H9 (cell line): ENCODE measurements at regions not wholly inside any gene's neighbourhood (a gene's known extent, or its start where the extent isn't known, plus 50 kb on each side); places are given as distances from the start of the nearest gene placed in this dataset.

Experiments used
- DNase-seq: peaks from one replicate; pipeline ENCODE4 v3.0.0-alpha.2; 2017
- H2AFZ ChIP-seq: one replicate; pipeline ENCODE4 v1.6.1; 2013; ENCODE audit warnings: mild to moderate bottlenecking, low read length, control low read depth, moderate library complexity
- H2AK5ac ChIP-seq: 2 replicates; pipeline ENCODE4 v1.6.1; 2013; ENCODE audit warnings: low read length, control low read depth, mixed read lengths; ENCODE audit not compliant: insufficient read length
- H2BK120ac ChIP-seq: one replicate; pipeline ENCODE4 v1.6.1; 2013; ENCODE audit warnings: low read depth, mild to moderate bottlenecking, low read length, control low read depth, inconsistent platforms; ENCODE audit not compliant: poor library complexity, severe bottlenecking
- H2BK12ac ChIP-seq: 2 replicates; pipeline ENCODE4 v1.6.1; 2013; ENCODE audit warnings: low read length, control low read depth, mixed read lengths, low read depth; ENCODE audit not compliant: insufficient read length
- H2BK15ac ChIP-seq: 2 replicates; pipeline ENCODE4 v1.6.1; 2013; ENCODE audit warnings: low read depth, low read length, control low read depth
- H2BK20ac ChIP-seq: one replicate; pipeline ENCODE4 v1.6.1; 2013; ENCODE audit warnings: low read depth, mild to moderate bottlenecking, low read length, control low read depth, inconsistent platforms; ENCODE audit not compliant: poor library complexity, severe bottlenecking
- H2BK5ac ChIP-seq: 2 replicates; pipeline ENCODE4 v1.6.1; 2013; ENCODE audit warnings: low read length, control low read depth, mixed read lengths; ENCODE audit not compliant: insufficient read length
- H3K14ac ChIP-seq: 2 replicates; pipeline ENCODE4 v1.6.1; 2013; ENCODE audit warnings: low read length, control low read depth; ENCODE audit not compliant: insufficient read depth
- H3K18ac ChIP-seq: 2 replicates; pipeline ENCODE4 v1.6.1; 2013; ENCODE audit warnings: low read depth, mild to moderate bottlenecking, mixed read lengths, low read length, control low read depth; ENCODE audit not compliant: insufficient read length
- H3K23ac ChIP-seq: 2 replicates; pipeline ENCODE4 v1.6.1; 2013; ENCODE audit warnings: low read length, control low read depth, mixed read lengths, low read depth; ENCODE audit not compliant: insufficient read length
- H3K23me2 ChIP-seq: 2 replicates; pipeline ENCODE4 v1.6.1; 2013; ENCODE audit warnings: low read depth, mild to moderate bottlenecking, mixed read lengths, low read length, control low read depth; ENCODE audit not compliant: insufficient read length, poor library complexity, severe bottlenecking
- H3K27ac ChIP-seq: 2 replicates; pipeline ENCODE4 v1.5.1; 2013; ENCODE audit warnings: low read length, control low read depth, mixed read lengths, low read depth; ENCODE audit not compliant: insufficient read length
- H3K27me3 ChIP-seq: 2 replicates; pipeline ENCODE4 v1.6.1; 2013; ENCODE audit warnings: low read length, control low read depth, inconsistent platforms; ENCODE audit not compliant: insufficient read depth
- H3K4ac ChIP-seq: 2 replicates; pipeline ENCODE4 v1.6.1; 2013; ENCODE audit warnings: low read depth, mild to moderate bottlenecking, control low read depth, inconsistent platforms, low read length, moderate library complexity
- H3K4me1 ChIP-seq: 2 replicates; pipeline ENCODE4 v1.6.1; 2013; ENCODE audit warnings: low read length, control low read depth, inconsistent platforms; ENCODE audit not compliant: insufficient read depth
- H3K4me2 ChIP-seq: 2 replicates; pipeline ENCODE4 v1.6.1; 2013; ENCODE audit warnings: low read length, control low read depth, mixed read lengths; ENCODE audit not compliant: insufficient read length, insufficient read depth
- H3K56ac ChIP-seq: 2 replicates; pipeline ENCODE4 v1.6.1; 2013; ENCODE audit warnings: low read depth, mild to moderate bottlenecking, mixed read lengths, low read length, control low read depth; ENCODE audit not compliant: insufficient read length
- H3K79me1 ChIP-seq: 2 replicates; pipeline ENCODE4 v1.6.1; 2013; ENCODE audit warnings: low read depth, mild to moderate bottlenecking, moderate library complexity, low read length, control low read depth, inconsistent platforms; ENCODE audit not compliant: insufficient read depth, poor library complexity, severe bottlenecking
- H3K79me2 ChIP-seq: 2 replicates; pipeline ENCODE4 v1.6.1; 2013; ENCODE audit warnings: low read length, control low read depth, inconsistent platforms; ENCODE audit not compliant: insufficient read depth
- H3K9ac ChIP-seq: 2 replicates; pipeline ENCODE4 v1.6.1; 2013; ENCODE audit warnings: low read length, control low read depth, mixed read lengths; ENCODE audit not compliant: insufficient read length; ENCODE audit errors: extremely low read depth
- H3K9me3 ChIP-seq: one replicate; pipeline ENCODE4 v1.6.1; 2013; ENCODE audit warnings: low read depth, low read length, inconsistent platforms; ENCODE audit not compliant: control insufficient read depth
- H3T11ph ChIP-seq: one replicate; pipeline ENCODE4 v1.6.1; 2013; ENCODE audit warnings: mild to moderate bottlenecking, low read length, control low read depth, inconsistent platforms
- H4K20me1 ChIP-seq: one replicate; pipeline ENCODE4 v1.6.1; 2013; ENCODE audit not compliant: control insufficient read depth, insufficient read length, insufficient read depth
- H4K5ac ChIP-seq: 2 replicates; pipeline ENCODE4 v1.6.1; 2013; ENCODE audit warnings: low read depth, mild to moderate bottlenecking, mixed read lengths, low read length, control low read depth; ENCODE audit not compliant: insufficient read length
- H4K8ac ChIP-seq: replicated peaks from 2 replicates; pipeline ENCODE4 v1.6.1; 2013; ENCODE audit warnings: low read length, control low read depth, mixed read lengths, low read depth; ENCODE audit not compliant: insufficient read length
- H4K91ac ChIP-seq: 2 replicates; pipeline ENCODE4 v1.6.1; 2013; ENCODE audit warnings: low read depth, mild to moderate bottlenecking, moderate library complexity, mixed read lengths, low read length, control low read depth; ENCODE audit not compliant: insufficient read length
- H3K27ac Mint-ChIP-seq, 3 experiments: 2 replicates in 2 of 3; 3 replicates in 1 of 3; pipeline ENCODE4 v1.8.0; 2020 to 2021; ENCODE audit warnings: mixed read lengths in 3 of 3, mild to moderate bottlenecking in 1 of 3, moderate library complexity in 1 of 3
- H3K27me3 Mint-ChIP-seq: 2 replicates; pipeline ENCODE4 v1.8.0; 2021; ENCODE audit warnings: low read depth, mild to moderate bottlenecking, moderate library complexity, mixed read lengths
- H3K36me3 Mint-ChIP-seq, 3 experiments: 2 replicates in 2 of 3; 3 replicates in 1 of 3; pipeline ENCODE4 v1.8.0; 2020 to 2021; ENCODE audit warnings: low read depth in 3 of 3, mixed read lengths in 3 of 3; ENCODE audit not compliant: insufficient read depth in 1 of 3
- H3K4me1 Mint-ChIP-seq, 2 experiments: 2 replicates each; pipeline ENCODE4 v1.8.0; 2020; ENCODE audit warnings: mixed read lengths in 2 of 2
- H3K4me3 Mint-ChIP-seq, 2 experiments: 2 replicates in 1 of 2; 3 replicates in 1 of 2; pipeline ENCODE4 v1.8.0; 2020 to 2021; ENCODE audit warnings: mild to moderate bottlenecking in 2 of 2, mixed read lengths in 2 of 2, moderate library complexity in 1 of 2
- H3K9me3 Mint-ChIP-seq, 2 experiments: 2 replicates in 1 of 2; 3 replicates in 1 of 2; pipeline ENCODE4 v1.8.0; 2020; ENCODE audit warnings: mild to moderate bottlenecking in 2 of 2, mixed read lengths in 2 of 2, moderate library complexity in 1 of 2
- whole genome bisulfite sequencing: extraction: QIAGEN DNeasy Blood & Tissue Kit; methylation state at CpG from one replicate; pipeline ENCODE4 v1.1.7; 2013; ENCODE audit warnings: missing lambda C conversion rate, low lambda C conversion rate, mixed read lengths; ENCODE audit not compliant: insufficient read length; ENCODE audit errors: extremely low coverage; 5-methylcytosine and 5-hydroxymethylcytosine counted together
- TF ChIP-seq, protein P1 (sequence below): fragments of 200-600 bp; sonication (generic); conservative IDR thresholded peaks from 3 replicates; pipeline ENCODE4 v1.8.0; 2021; ENCODE audit warnings: antibody characterized with exemption, mild to moderate bottlenecking

- DNase-seq: no peak
- H2BK20ac ChIP-seq: no peak overlapping the region
- no peaks in the 10 kb centered on the region for H3K23me2 ChIP-seq
- H4K8ac ChIP-seq: no peak overlapping the region
- no peaks in the 10 kb centered on the region for H3K9me3 ChIP-seq
- H3K27me3 ChIP-seq: no peaks in the 10 kb centered on the region
- H3T11ph ChIP-seq: no peak overlapping the region
- no peak overlapping the region for H2BK120ac ChIP-seq
- H2BK12ac ChIP-seq: no peak overlapping the region
- no peak overlapping the region for H3K27ac Mint-ChIP-seq
- no peak overlapping the region for H3K56ac ChIP-seq
- H3K14ac ChIP-seq: no peak overlapping the region
- H3K27ac ChIP-seq: no peak overlapping the region
- H3K18ac ChIP-seq: no peak overlapping the region
- H3K9ac ChIP-seq: no peak overlapping the region
- H3K36me3 Mint-ChIP-seq: no peaks in the 10 kb centered on the region
- H4K5ac ChIP-seq: no peak overlapping the region
- WGBS: no CpG with 5 or more reads among the region's 4 CpGs
- H3K9me3 Mint-ChIP-seq: no peaks in the 10 kb centered on the region
- no peaks in the 10 kb centered on the region for H3K79me2 ChIP-seq
- no peak overlapping the region for H4K91ac ChIP-seq
- no peak overlapping the region for H3K23ac ChIP-seq
- peaks cover 7 to 12% of the 10 kb centered on the region in 2 experiments for H3K4me1 Mint-ChIP-seq
- H2BK15ac ChIP-seq: no peak overlapping the region
- H3K4ac ChIP-seq: no peak overlapping the region
- H2BK5ac ChIP-seq: no peak overlapping the region
- H3K79me1 ChIP-seq: no peaks in the 10 kb centered on the region
- H2AFZ ChIP-seq: no peak overlapping the region
- no peak overlapping the region for H3K4me2 ChIP-seq
- TF ChIP-seq, protein P1, sequence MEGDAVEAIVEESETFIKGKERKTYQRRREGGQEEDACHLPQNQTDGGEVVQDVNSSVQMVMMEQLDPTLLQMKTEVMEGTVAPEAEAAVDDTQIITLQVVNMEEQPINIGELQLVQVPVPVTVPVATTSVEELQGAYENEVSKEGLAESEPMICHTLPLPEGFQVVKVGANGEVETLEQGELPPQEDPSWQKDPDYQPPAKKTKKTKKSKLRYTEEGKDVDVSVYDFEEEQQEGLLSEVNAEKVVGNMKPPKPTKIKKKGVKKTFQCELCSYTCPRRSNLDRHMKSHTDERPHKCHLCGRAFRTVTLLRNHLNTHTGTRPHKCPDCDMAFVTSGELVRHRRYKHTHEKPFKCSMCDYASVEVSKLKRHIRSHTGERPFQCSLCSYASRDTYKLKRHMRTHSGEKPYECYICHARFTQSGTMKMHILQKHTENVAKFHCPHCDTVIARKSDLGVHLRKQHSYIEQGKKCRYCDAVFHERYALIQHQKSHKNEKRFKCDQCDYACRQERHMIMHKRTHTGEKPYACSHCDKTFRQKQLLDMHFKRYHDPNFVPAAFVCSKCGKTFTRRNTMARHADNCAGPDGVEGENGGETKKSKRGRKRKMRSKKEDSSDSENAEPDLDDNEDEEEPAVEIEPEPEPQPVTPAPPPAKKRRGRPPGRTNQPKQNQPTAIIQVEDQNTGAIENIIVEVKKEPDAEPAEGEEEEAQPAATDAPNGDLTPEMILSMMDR: no peak
- H2AK5ac ChIP-seq: no peak overlapping the region
- H4K20me1 ChIP-seq: no peaks in the 10 kb centered on the region
- H3K27me3 Mint-ChIP-seq: no peaks in the 10 kb centered on the region
- H3K4me3 Mint-ChIP-seq: no peak overlapping the region
- H3K4me1 ChIP-seq: no peaks in the 10 kb centered on the region
These were observed 72.3 kb upstream of the ADGRF1 start for GRCh38 chr6:47114460-47114859.
